COLO668 (cell line): ENCODE measurements at regions not wholly inside any gene's neighbourhood (a gene's known extent, or its start where the extent isn't known, plus 50 kb on each side); places are given as distances from the start of the nearest gene placed in this dataset.
A peak's percentile ranks its signal among the peaks of the same experiment; 100 is the strongest.

ENCODE experiments used
- DNase-seq: peaks from one replicate; lab custom pipeline; 2025; ENCODE audit not compliant: unreplicated experiment; lab: John Stamatoyannopoulos, UW

DNA sequence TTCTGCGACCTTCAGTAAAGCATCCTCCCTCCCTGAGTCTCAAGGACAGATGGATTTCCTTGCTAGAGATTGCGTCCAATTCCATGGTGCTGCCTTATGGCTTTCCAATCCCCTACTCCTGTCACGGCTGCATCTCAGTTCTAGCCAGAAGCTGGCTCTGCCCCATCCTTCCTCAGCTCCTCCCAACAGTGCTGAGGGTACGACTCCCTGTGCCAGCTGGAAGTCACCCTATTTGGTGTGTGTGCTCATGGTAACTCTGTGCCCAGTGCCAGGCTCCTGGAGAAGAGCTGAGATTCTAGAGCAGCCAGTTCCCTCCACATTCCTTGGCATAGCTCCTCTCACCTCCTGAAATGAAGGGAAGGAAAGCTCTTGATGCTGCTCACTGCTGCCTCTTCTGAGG, 185.0 kb upstream of the PODXL start:
- DNase-seq: no peak

DNA sequence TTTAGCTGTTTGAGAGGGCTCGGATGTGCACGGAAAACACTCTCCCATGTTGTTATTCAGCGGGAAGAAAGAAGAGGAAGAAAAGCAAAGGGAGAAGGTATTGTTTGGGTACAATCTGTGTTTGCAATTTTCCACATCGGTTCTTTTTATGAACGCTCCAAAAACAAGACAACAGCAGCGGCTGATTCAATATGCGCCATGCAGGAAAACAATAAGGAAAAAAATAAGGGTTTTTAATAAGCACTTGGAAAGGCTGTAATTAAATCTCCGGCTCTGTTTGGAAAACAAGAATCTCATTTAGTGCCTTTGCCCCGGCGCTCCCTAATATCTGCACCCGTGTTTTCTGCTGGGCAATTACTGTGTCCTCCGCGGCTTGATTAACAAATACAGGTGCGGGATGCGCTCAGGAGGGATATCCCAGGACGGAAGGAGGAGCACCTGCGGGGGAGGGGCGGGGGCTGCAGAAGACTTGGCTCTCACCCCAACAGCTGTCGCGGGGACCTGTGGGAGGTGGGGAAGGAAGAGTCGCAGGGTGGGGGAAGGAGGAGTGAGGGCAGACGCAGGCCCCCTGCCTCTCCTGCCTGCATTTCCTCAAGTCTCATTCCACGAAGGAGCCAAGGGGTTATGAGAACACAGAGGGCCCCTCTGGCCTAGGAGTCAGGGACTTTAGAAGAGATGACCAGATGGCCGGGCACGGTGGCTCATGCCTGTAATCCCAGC, 181.5 kb upstream of the PODXL start:
- DNase-seq: no peak

DNA sequence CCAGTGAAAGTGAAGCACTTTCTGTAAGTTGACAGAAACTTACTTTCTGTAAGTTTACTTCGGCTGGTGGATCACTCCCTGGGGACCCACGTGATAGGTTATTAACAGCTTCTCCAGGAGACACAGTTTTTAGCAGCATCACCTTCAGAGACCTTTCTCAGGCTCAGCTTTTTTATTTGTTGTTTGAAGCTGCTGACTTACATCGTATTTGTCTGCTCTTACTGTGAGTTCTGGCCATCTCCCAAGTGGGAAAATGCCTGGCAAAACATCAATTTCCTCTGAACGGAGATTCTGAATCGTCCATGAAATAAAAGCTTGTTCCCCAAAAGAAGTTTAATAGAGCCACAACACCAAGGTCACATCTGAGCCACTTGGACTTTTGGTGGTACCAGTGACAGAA, 178.7 kb upstream of the PODXL start:
- no peak for DNase-seq

DNA sequence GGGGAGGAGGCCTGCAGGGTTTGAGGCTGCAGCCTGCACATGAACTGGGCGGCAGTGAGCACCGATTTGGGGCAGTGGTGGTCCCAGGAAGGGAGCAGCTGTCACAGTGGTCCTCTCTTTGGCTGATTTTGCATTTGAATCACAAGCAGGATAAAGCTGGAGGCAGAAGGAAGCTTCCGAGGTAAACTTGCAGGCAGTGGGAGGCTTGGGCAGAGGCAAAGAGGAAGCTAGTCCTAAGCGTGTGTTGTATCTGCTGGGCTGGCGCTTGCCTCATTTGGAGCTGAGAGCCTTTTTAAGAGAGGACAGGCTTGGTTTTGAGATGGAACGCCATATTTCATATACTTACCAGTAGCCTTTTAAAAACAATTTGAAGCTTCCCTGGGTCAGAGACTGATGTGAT, 177.2 kb upstream of the PODXL start:
- DNase-seq: no peak

DNA sequence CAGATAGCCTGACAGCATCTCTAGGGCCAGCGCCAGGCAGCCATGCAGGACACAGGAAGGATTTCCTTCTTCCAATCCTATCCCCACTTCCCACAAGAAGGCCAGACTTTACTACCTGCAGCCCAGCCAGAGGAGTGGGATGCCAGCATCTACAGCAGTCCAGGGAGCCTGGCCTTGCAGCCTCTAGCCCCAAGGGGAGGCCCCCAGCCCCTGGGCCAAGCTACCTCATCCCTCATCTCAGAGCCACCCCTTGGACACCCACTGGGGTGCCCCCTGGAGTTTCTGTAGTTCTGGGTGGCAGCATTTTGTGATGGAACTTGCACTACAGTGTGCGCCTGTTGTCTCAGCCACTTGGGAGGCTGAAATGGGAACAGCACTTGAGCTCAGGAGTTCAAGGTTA, 170.8 kb upstream of the PODXL start:
- DNase-seq: no peak

DNA sequence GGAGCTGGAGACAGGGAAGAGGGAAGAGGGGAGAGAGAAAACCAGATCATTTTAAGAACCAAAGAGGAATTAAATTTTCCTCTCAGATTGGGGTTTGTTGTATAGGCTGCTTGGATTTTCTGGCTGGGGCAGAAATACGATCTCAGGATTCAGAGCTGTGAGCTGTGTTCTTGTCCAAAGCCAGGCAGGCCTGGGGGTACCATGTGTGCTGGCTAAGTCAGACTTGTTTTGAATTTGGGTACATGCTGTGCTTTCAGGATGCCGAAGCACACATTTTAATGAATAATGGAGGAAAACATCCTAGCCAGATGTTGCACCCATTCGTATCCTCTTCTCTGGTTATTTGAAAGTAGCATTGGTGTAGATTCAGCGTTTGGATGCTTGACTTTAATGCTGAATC, 170.3 kb upstream of the PODXL start:
- DNase-seq: no peak

DNA sequence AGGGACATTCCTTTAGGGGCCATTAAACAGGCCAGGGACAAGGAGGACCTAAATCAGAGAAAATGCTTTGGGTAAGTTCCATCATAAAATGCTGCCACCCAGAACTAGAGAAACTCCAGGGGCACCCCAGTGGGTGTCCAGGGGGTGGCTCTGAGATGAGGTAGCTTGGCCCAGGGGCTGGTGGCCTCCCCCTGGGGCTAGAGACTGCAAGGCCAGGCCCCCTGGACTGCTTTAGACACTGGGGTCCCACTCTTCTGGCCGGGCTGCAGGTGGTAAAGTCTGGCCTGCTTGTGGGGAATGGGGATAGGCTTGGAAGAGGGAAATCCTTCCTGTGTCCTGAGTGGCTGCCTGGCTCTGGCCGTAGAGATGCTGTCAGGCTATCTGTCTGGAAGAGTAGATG, 169.6 kb upstream of the PODXL start:
- no peak for DNase-seq

DNA sequence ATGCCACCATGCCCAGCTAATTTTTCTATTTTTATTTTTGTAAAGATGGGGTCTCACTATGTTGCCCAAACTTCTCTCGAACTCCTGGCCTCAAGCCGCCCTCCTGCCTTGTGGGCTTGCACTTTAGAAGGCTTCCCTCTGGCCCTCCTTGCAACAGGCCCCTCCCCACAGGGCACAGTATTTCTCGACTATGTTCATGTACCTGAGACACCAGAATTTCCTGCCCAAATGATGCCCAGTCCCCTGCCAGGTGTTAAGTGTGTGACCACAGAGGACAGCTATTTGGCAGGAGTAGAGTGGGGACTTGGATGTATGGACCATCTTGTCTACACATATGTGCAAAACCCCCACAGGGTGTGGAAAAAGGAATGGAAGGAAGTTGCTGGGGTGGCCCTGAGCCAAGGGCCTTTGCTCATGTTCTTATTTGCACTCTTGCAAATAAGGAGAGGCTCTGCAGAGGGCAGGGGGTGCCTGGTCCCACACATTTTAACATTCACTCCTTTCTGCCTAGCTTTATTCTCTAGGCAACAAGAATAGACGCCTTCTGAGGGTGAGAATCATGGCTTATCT, 168.4 kb upstream of the PODXL start:
- DNase-seq: no peak

DNA sequence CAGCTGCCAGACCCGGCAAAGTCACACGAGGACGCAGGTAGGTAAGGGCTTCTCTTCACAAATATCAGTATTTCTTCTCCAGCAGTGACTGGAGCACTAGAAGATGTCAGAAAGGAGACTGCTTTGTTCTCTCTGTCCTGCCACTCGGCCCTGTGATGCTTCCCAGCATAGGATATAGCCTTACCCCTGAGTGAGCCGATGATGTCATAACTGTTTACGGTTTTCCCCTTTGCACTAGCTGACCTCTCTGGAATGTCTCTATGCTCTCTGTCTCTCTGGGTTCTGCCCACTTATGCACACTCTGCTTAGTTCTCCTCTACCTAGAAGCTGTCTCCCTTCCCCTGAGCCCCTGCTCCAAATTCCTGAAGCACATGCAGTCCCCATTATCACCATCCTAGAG, 167.5 kb upstream of the PODXL start:
- DNase-seq: no peak

DNA sequence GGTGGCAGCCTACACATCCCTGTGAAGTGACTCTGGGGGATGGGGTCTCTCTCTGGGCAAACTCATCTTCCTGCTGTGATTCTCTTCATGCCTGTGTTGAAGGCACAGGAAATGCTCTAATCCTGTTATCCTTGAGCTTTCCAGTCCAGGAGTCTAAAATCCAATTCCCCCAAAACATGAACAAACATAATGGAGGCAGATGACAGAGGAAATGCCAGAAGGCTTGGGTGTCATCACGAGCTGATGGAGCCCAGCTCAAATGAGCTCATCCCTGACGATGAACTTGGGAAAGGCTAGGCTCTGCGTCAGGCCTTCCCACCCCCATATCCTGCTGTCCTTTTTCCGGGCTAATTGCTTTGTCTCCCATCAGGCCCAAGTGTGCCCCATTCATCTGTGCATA, 165.9 kb upstream of the PODXL start:
- no peak for DNase-seq

DNA sequence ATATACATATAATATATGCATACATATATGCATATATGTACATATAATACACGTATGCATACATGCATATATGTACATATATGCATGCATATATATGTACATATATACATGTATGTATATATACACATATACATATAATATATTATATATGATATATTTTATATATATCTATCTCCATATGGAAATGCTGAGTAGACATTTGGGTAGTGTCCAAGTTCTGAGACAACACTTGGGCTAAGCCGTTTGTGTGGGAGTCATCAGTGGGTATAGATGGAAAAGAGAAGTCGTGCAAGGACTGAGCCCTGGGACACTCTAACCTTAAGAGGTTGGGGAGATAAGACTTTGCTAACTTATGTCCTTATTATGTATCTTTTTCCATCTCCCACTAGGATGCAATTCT, 165.2 kb upstream of the PODXL start:
- no peak for DNase-seq

DNA sequence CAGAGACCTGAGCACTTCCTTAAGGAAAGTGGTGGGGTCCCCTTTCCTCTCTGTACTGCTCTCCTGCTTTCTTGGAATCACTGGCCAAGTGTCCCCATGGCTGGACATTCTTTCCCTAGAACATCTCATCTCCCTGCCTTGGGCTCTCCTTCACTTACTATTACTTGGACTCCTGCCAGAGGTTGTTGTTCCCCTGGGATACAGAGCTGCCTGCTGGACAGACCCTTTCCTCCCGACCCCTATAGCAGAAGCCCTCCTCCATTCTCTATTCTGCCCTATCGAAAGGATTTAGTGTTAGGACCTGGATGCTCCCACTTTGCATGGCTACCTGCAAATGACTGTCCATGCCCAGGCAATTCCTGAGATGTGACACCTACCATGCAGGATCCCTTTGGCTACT, 164.3 kb upstream of the PODXL start:
- no peak for DNase-seq

DNA sequence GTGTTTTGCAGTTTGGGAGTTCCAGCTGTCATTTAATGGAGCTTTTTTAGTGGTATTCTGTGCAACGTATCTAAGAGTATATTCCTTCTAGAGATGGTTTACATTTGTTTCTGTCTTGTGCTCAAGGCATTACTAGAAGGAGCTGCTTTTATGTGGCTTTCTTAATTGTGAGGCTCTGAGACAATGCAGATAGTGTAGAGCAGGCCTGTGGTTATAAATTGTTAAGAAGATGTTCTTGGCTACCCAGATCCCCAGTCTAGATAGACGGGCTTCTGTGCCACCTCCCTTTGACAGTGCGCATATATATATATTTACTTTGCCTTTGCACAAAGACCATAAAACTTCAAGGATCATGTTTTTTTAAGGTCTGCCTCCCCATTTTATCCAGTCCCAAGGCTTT, 160.8 kb upstream of the PODXL start:
- no peak for DNase-seq

DNA sequence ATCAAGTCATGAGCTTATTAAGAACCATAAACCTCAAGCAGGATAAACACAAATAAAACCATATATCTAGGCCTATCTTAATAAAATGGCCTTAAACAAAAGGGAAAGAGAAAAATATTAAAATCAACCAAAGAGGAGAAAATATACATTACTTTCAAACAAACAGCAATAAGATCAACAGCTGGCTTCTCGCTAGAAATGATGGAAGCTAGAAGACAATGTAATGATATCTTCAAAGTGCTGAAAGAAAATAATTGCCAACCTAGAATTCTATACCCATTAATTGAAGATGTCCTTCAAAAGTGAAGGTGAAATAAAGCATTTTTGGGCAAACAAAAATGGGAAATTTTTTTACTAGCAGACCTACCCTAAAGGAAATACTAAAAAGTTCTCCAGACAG, 142.9 kb upstream of the PODXL start:
- no peak for DNase-seq

DNA sequence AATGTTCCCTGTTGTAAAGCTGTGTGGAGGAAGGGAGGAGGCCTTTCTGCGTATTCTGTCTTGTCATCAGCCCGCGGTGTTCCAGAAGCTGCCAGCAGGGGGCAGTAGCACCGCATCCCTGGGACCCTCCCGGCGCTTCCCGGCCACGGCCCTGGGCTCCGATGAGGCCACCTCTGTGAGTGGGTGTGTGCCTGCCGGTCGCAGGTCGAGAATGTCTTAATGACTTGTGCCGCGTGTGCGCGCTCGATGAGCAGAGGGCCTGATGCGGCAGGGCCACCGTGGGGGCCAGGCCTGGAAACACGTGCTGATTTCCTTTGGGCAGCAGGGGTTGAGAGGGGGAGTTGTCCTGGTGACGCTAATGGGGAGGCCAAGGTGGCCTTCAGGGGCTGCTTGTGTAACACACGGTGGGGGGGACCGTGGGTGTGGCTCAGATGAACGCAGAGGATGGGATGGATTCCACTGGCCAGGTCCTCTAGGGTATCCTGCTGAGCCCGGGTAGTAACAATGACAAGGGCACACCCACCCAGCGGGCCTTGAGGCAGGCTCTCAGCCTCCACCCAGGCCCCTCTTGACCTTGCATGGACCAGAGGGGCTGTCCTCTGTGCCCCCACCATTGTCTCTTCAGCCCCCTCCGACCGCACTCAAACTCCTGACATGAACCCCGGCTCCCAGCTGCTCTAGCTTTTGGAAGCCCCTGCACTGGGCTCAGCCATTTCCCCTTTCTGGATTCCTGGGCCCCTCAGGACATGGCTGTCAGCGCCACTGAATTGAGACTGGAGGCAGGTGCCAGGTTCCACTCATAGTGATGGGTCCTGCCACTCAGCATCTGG, 135.9 kb upstream of the PODXL start:
- peak; percentile 75 for DNase-seq

DNA sequence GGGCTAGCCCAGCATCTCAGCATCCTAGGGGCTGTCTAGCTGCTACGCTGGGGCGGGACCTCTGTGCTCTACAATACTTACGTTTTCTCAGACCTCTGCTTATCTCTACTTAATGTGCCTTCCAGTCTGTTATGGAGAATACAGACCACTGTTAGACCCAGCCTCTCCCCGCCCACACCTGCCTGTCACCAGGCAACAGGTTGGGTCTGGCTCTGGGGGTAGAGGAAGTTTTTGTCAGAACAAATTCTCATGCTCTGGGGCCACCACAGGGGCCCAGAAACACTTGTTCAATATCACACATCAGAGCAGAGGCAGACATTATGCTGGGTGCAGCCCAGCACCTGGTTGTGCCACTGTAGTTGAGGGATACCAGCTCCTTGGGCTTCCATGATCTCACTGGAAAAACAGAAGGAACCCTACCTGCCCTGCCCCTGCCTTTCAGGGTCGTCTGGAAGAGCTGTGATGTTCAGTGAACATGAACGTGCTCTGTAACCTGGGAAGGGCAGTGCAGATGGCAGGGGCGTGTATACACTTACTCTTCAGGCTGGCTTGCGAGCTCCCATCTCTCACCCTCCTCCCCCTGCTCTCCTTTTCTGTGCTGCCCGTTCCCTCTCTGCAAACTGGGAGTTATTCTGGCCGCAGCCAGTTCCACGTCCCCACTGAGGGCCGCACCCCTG, 135.2 kb upstream of the PODXL start:
- no peak for DNase-seq

DNA sequence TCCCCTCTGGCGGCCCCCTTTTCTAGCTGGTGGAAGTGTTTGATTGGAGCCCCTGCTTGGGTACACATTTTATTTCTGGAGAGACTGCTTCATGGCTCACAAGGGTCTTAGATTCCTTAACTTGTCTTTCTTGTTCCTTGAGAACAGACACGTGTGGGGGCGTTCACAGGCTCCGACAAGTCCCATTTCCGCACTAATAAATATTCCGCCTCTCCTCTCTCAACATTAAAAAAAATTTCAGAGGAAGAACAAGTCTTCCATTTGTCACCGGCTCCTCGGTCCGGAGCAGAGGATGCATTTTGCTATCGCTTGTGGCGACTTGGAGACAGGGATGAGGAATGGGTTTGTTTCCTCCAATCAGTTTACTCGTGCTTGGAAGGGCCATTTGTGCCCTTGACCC, 134.0 kb upstream of the PODXL start:
- no peak for DNase-seq

DNA sequence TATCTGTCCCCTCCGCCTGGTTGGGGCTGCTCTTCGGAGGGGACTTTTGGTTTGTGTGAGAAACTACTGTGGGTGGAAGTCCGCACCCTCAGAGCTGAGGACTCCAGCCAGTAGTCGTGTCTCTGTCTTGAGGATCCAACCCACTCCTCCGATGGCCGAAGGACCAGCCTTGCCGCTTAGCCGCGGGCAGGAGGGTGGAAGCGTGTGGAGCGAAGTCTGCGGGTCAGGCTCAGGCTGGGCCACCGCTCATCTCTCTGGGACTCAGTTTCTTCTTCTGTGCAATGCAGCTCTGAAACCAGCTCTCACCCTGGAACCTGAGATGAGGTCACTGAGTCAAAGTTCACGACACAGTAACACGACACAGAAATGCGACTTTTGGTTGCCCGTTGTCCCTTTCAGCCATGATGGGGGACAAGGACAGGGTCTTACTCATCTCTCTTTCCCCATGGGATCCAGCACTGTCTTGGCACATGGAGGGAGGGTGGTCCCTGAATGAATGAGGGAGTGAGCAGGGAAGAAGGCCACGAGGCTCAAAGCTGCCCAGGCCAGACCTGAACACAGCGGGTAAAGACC, 133.3 kb upstream of the PODXL start:
- no peak for DNase-seq

DNA sequence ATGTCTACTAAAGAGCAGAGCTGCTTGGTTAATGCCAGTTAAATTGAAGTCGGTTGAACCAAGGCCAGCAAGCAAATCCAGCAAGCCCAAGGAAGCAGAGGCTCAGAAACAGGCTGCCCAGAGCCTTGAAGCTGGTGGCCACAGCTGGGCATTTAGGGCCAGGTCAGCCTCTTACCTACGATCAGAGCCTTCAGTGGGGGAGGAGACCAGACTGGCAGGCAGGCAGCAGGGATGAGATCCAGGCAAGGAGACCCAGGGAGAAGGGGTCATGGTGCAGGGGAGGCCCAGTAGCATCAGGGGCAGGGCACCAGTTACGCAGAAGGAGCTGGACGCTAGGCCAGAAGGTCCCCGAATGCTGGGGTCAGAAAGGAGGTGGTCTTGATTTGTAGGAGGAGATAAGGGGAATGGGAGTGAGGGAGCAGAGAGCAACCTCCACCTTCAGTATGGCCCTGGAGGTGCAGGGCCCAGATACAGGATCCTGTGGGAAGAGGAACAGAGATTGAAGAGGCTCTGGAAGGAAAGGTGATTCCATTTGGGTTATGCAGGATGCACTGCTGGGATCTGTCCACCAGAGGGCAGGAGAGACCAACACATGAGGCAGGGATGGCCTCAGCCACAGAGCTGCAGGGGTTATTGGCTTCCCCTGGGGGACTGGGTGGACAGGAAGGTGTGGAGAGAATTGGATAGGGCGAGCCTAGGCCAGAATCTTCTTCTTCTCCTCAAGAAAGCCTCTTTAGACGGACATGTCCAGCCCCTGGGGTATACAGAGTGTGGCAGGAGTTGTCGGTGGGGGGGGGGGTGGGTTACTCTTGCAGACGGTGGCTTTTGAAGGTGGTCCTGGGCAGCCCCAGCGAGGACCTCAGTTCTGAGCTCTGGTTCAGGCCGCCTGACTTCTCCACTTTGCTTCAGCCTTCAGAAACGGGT, 132.6 kb upstream of the PODXL start:
- DNase-seq: peak; percentile 67

DNA sequence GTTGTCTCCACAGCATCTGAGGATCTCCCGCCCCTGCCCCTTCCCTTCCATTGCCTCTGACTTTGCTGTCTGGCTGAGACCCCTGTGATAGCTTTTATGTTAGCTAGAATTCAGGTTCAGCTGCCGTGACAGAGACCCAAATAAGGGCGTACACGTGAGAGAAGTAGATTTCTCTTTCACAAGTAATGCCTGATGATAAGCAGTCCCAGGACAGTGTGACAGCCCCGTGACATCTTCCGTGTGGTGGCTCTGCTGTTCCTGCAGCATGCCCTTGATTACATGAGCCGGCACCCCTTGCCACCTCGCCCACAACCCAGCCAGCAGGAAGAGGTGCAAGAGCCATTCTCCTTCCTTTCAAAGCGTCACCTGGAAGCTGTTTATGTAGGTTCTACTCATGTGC, 130.9 kb upstream of the PODXL start:
- no peak for DNase-seq
